ENCODE measurements at regions not wholly inside any gene's neighbourhood (a gene's known extent, or its start where the extent isn't known, plus 50 kb on each side); places are given as distances from the start of the nearest gene placed in this dataset.
"Not testable (repeated sequence)": the region's sequence is repeated elsewhere in the genome, so short reads cannot be mapped to it uniquely, and the experiment has no call there.

DNA sequence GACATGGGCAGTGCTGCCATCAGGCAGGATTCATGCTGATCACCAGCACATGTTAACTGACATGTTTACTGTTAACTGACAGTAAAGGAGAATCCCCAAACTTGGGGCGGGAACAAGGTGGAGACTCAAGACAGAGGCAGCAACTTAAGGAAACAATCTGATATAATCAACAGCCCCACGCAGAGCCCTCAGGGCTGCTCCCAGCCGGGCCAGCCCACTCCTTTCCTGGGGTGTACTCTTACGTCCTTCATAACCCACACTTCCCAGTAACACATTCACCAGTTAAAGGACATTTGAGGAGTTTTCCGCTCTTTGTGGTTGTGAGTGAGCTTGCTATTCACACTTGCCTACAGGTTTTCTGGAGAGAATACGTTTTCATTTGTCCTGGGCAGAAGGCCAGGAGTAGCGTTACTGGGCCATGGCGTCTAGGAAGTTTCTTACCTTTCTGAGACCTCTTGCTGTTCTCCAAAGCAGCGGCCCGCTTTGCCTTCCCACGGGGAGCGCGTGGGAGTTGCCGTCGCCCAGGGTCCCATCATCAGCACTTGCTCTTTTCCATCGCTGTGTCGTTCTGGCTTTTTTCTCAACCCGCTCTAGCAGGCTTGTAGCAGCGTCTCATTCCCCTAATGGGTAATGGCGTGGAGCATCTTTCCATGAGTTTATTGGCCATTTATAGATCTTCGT is 56.4 kb downstream of the FOXF2 start:
- DNase-seq: no peak

- DNase-seq: no peak
These were observed 60.5 kb downstream of the FOXF2 start for GRCh38 chr6:1449896-1450295.

DNA sequence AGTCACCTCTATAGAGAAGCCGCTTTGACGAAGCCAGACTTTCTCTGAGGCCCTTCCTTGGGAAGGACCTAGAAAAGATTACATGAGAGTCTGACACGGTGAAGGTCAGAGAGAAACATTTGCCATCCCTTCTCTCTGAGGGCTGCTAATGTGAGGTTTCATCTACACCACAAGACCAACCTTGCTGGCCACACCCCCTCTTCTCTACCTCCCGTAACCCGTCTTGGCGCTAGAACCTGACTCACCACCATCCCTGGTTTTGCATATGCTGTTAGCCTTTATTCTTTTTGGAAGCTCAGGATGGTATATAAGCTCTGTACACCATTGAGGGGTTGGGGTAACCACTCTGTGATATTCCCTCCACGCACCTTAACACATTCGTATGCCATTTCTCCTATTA is 63.6 kb downstream of the FOXF2 start:
- no peak for DNase-seq

GRCh38 chr6:1456816-1457215 is 67.4 kb downstream of the FOXF2 start:
- DNase-seq: not testable (repeated sequence)

DNA sequence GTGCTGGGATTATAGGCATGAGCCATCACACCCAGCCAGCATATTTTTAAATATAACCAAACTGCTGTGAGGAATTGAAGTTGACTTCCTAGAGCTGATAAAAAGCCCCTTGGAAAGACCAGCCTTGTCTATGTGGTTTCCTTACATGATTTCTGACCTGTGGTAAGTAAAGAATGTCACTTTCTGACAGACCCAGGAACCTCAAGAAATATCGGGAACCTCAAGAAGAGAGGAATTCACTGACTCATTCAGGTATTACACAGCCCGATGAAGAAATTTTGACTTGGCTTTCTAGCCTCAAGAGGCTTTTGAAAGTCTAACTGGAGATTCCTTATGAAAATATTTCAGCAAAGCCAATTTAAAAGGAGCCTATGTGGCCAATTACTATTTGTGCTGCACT is 71.8 kb downstream of the FOXF2 start:
- no peak for DNase-seq

DNA sequence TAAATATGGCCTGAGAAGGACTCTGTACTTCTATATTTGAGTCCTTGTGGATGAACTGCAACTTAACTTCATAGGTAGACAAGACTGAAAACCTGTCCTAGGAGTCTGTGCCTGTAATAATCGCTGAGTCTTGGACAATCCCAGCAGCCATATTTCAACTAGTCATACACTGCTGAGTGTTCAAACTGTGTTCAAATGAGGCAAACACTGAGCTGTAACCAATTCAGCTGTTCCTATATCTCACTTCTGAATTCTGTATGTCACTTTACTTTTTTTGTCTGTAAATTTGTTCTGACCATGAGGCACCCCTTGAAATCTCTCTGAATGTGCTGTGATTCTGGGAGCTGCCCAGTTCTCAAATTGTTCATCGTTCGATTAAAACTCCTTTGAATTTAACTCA is 72.4 kb downstream of the FOXF2 start:
- no peak for DNase-seq

GRCh38 chr6:1463275-1463674 is 73.9 kb downstream of the FOXF2 start:
- no peak for DNase-seq

GRCh38 chr6:1463751-1464426 is 74.5 kb downstream of the FOXF2 start:
- no peak for DNase-seq

DNA sequence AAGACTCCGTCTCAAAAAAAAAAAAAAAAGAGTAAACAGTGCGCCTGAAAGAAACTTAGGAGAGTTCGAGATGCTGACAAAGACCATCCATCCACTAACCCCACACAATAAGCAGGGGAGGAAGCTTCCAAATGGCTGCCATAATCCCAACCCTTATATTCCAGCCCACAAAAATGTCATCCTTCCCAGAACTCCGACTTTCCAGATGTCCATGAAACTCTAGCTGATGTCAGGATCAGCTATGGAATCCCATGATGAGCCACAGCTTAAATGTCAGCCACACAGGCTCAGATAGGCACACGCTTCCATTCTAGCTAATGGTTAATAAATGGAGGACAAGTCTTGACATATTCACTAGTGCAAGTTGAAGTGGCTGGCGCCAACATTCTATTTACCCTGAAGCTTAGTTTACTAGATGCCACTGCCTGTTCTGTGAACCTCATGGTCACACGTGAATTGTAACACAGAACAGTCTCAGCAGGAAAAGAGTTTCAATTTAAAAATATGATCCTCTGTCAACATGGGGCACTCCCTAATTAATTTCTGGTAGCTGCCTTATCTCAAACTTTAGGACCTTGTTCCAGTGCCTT is 75.5 kb downstream of the FOXF2 start:
- no peak for DNase-seq

GRCh38 chr6:1468126-1468525 is 78.8 kb downstream of the FOXF2 start:
- DNase-seq: no peak

DNA sequence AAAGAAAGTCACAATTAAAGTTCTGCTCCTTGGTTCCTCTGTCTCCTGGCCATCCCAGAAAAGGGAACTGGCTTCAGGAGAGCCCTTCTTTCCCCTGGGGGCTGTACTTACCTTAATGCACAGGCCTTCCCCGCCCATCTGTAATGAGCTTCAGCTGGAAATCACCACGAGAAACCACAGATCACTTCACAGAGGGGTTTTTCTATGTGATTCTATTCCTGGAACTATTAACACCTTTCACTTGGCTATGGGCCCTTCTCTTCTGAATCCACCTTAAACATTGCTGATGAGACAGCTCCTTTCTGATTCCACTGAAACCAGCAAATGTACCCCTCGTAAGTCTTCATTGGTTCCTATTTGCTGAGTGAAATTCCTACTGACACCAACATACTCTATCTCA is 80.7 kb downstream of the FOXF2 start:
- no peak for DNase-seq

DNA sequence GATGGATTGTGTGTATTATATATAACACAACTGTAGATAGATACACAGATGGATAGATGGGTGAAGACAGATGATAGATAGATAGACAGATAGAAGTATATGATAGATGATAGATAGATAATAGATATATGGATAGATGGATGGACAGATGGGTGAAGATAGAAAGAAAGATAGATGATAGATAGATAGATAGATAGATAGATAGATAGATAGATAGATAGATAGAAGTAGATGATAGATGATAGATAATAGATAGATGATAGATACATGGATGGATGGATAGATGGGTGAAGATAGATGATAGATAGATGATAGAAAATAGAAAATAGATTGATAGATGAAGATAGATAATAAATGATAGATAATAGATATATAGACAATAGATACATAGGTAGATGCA is 83.3 kb downstream of the FOXF2 start:
- no peak for DNase-seq

DNA sequence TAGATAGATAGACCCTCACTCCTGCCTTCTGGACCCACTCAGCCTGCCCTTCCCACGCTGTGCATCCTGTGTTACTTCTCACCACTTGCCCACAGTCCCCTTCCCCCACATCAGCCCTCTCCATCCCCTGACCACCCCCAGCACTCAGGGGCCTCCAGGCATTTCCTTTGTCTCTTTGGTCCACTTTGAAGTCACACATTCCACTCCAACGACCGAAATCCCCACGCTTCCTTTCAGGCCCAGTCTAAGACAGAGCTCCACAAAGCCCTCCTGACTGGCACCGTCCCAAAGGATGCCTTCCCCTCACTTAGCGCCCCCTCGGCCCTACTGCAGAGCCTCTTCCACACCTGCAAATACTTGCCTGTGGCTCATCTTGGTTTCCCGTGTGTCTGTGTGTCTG is 83.8 kb downstream of the FOXF2 start:
- DNase-seq: no peak

DNA sequence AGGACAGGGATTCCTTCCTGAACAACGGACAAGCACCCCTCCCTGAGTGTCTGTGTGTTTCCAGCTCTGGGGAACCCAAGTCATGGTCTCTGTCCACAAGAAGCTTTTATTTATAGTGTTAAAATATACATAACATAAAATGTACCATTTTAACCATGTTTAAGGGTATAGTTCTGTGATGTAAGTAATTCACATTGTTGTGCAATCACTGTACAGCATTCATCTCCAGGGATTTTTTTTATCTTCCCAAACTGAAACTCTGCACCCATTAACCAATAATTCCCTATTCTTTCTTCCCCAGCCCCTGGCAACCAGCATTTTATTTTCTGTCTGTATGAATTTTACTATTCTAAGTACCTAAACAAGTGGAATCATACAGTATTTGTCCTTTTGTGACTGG is 84.2 kb downstream of the FOXF2 start:
- DNase-seq: no peak

GRCh38 chr6:1474205-1474604 is 84.8 kb downstream of the FOXF2 start:
- no peak for DNase-seq

DNA sequence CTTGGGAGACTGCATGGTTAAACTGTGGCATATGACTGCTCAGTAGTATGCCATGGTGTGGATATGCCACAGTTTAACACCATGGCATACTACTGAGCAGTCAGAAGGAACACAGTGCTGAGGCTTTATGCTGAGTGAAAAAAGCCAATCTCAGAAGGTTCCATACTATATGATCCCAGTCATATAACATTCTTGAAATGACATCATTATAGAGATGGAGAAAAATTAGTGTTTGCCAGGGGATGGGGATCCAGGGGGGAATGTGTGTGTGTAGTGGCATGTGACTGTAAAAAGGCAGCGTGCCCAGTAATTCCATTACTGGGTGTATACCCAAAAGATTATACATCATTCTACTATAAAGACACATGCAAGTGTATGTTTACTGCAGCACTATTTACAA is 85.8 kb downstream of the FOXF2 start:
- no peak for DNase-seq

DNA sequence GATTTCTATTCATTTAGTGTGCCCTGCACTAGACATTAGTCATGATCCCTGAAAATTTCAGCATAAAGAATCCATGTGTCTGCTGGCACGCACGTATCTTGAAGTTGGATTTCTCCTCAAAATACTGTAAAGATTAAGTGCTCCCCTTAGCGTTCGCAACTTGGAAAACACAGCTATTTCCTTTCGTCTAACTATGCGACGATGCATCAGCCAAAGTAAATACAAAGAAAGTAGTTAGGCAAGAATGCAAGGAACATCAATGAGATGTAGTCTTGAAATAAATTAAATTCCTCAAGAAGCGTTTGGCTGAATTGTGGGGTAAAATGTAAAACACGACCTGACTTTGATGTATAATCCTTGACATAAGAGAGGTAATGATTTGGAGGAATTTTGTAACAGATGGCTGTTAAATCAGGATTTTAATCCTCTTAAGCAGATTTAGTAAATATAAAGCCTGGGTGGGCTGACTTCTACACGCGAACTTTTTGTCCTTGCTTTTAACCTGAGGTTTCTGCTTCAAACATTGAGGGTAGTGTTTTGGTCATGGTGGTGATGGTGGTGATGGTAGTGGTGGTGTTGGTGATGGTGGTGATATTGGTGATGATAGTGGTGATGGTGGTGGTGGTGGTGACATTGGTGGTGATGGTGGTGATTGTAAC is 88.2 kb downstream of the FOXF2 start:
- DNase-seq: no peak

- not testable (repeated sequence) for DNase-seq
These were observed 88.9 kb downstream of the FOXF2 start for GRCh38 chr6:1478163-1478826.

- DNase-seq: no peak
These were observed 89.7 kb downstream of the FOXF2 start for GRCh38 chr6:1479095-1479494.

DNA sequence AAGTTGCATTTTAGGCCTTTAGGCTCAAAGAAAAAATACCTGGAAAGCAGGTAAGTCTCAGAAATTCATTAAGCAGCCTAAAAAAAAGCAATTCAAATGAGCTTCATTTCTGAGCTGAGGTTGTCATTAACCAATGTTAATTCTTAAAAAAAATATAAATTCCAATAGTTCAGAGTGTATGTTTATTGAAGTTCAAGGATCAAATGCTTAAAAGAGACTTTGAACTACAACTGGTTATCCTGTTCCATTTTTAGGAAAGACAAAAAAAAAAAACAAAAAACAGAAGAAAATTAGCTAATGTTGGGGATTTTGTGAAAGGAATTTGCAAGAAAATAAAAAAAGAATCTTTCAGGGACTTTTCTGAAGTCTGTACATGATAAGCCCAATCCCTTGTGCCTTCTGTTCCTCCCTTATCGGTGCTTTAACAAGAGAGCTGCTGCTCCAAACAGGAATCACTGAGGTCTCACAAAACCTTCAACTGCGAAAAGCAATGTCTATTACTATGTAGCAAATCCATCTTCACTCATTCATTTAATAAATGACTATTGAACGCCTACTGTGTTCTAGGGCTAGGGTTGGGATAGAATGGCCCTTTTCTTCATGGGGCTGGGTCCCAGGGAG is 90.3 kb downstream of the FOXF2 start:
- DNase-seq: no peak

GRCh38 chr6:1481286-1481685 is 91.9 kb downstream of the FOXF2 start:
- DNase-seq: no peak

GRCh38 chr6:1482381-1483166 is 93.2 kb downstream of the FOXF2 start:
- DNase-seq: no peak
